GM23338 (cell line): ENCODE measurements at regions not wholly inside any gene's neighbourhood (a gene's known extent, or its start where the extent isn't known, plus 50 kb on each side); places are given as distances from the start of the nearest gene placed in this dataset.
"Not testable (repeated sequence)": the region's sequence is repeated elsewhere in the genome, so short reads cannot be mapped to it uniquely, and the experiment has no call there.

ENCODE experiments used
- ATAC-seq: fragments of 200-7000 bp; cut with Tn5 transposase; 3 replicates; pipeline ENCODE4 v1.9.1; 2020
- DNase-seq: peaks from one replicate; pipeline ENCODE4 v3.0.0-alpha.2; 2015; ENCODE audit warnings: low spot score
- H2AFZ ChIP-seq: fragments of 200-600 bp; sonication (generic); 2 replicates; pipeline ENCODE4 v1.8.0; 2016; ENCODE audit warnings: antibody characterized with exemption, mild to moderate bottlenecking, moderate library complexity
- H3F3A ChIP-seq: fragments of 200-600 bp; sonication (generic); replicated peaks from 2 replicates; pipeline ENCODE4 v1.8.0; 2017; ENCODE audit warnings: antibody characterized with exemption, mixed run types, low read depth
- H3K27ac ChIP-seq: fragments of 200-600 bp; sonication (generic); 2 replicates; pipeline ENCODE4 v1.6.1; 2016; ENCODE audit warnings: low read depth
- H3K27me3 ChIP-seq: fragments of 200-600 bp; sonication (generic); 2 replicates; pipeline ENCODE4 v1.8.0; 2016; ENCODE audit warnings: mild to moderate bottlenecking, mixed run types, moderate library complexity; ENCODE audit not compliant: insufficient read depth
- H3K36me3 ChIP-seq: fragments of 200-600 bp; sonication (generic); 2 replicates; pipeline ENCODE4 v1.8.0; 2016; ENCODE audit warnings: mild to moderate bottlenecking; ENCODE audit not compliant: insufficient read depth
- H3K4me1 ChIP-seq: fragments of 200-600 bp; sonication (generic); 2 replicates; pipeline ENCODE4 v1.8.0; 2016; ENCODE audit warnings: mild to moderate bottlenecking, moderate library complexity; ENCODE audit not compliant: insufficient read depth
- H3K4me2 ChIP-seq: fragments of 200-600 bp; sonication (generic); 2 replicates; pipeline ENCODE4 v1.7.1; 2017; ENCODE audit warnings: mixed run types
- H3K4me3 ChIP-seq: fragments of 200-600 bp; sonication (generic); 2 replicates; pipeline ENCODE4 v1.6.1; 2016; ENCODE audit warnings: mixed run types
- H3K79me2 ChIP-seq: fragments of 200-600 bp; sonication (generic); replicated peaks from 2 replicates; pipeline ENCODE4 v1.8.0; 2017; ENCODE audit warnings: mild to moderate bottlenecking; ENCODE audit not compliant: insufficient read depth
- H3K9me2 ChIP-seq: fragments of 200-600 bp; sonication (generic); 2 replicates; pipeline ENCODE4 v1.8.0; 2017; ENCODE audit not compliant: insufficient read depth
- H4K20me1 ChIP-seq: fragments of 200-600 bp; sonication (generic); replicated peaks from 2 replicates; pipeline ENCODE4 v1.8.0; 2017; ENCODE audit warnings: mild to moderate bottlenecking; ENCODE audit not compliant: insufficient read depth
- H3K27ac Mint-ChIP-seq: 2 replicates; pipeline ENCODE4 v1.8.0; 2020; ENCODE audit warnings: inconsistent platforms, mild to moderate bottlenecking, moderate library complexity, mixed read lengths
- H3K27me3 Mint-ChIP-seq: 3 replicates; pipeline ENCODE4 v1.8.0; 2022; ENCODE audit warnings: low read depth, mild to moderate bottlenecking, moderate library complexity, mixed read lengths, inconsistent platforms; ENCODE audit not compliant: insufficient read depth, poor library complexity
- H3K36me3 Mint-ChIP-seq: 3 replicates; pipeline ENCODE4 v1.8.0; 2021; ENCODE audit warnings: low read depth, mild to moderate bottlenecking, inconsistent platforms, moderate library complexity, mixed read lengths
- H3K4me1 Mint-ChIP-seq: 3 replicates; pipeline ENCODE4 v1.8.0; 2020; ENCODE audit warnings: mild to moderate bottlenecking, inconsistent platforms, mixed read lengths
- H3K4me3 Mint-ChIP-seq: 3 replicates; pipeline ENCODE4 v1.8.0; 2021; ENCODE audit warnings: moderate library complexity, mild to moderate bottlenecking, inconsistent platforms, mixed read lengths
- H3K9me3 Mint-ChIP-seq: 3 replicates; pipeline ENCODE4 v1.8.0; 2020; ENCODE audit warnings: moderate library complexity, mild to moderate bottlenecking, inconsistent platforms, mixed read lengths
- EZH2 ChIP-seq: fragments of 200-600 bp; sonication (generic); IDR thresholded peaks from one replicate; pipeline ENCODE4 v1.8.0; 2017; ENCODE audit warnings: antibody characterized with exemption, mild to moderate bottlenecking, low read depth; ENCODE audit not compliant: unreplicated experiment
- JUNB ChIP-seq: IDR thresholded peaks from one replicate; pipeline ENCODE4 v1.6.1; 2016; ENCODE audit warnings: antibody characterized with exemption; ENCODE audit not compliant: unreplicated experiment
- NANOG ChIP-seq: IDR thresholded peaks from 2 replicates; pipeline ENCODE4 v1.6.1; 2016; ENCODE audit warnings: antibody characterized with exemption, borderline replicate concordance
- POLR2AphosphoS5 ChIP-seq: IDR thresholded peaks from 2 replicates; pipeline ENCODE4 v1.6.1; 2016; ENCODE audit warnings: antibody characterized with exemption, low read depth
- STAT1 ChIP-seq: IDR thresholded peaks from one replicate; pipeline ENCODE4 v1.6.1; 2016; ENCODE audit warnings: antibody characterized with exemption; ENCODE audit not compliant: unreplicated experiment
- ZNF114 ChIP-seq: fragments of 250-450 bp; sonication (Bioruptor Pico); IDR thresholded peaks from 2 replicates; pipeline ENCODE4 v1.5.0; 2020; ENCODE audit warnings: mild to moderate bottlenecking, moderate library complexity
- ZNF331 ChIP-seq: fragments of 250-450 bp; sonication (Bioruptor Pico); IDR thresholded peaks from 2 replicates; pipeline ENCODE4 v1.5.0; 2020; ENCODE audit warnings: low read depth, mild to moderate bottlenecking, moderate library complexity
- TF ChIP-seq, protein P1 (sequence below): IDR thresholded peaks from one replicate; pipeline ENCODE4 v1.6.1; 2018; ENCODE audit warnings: antibody characterized with exemption; ENCODE audit not compliant: unreplicated experiment
- TF ChIP-seq, protein P2 (sequence below), 2 experiments: fragments of 200-600 bp in 1 of 2; sonication (generic) in 1 of 2; conservative IDR thresholded peaks; 2 replicates each; pipeline versions ENCODE4 v1.5.1 to v1.6.1; 2016 to 2017; ENCODE audit warnings: antibody characterized with exemption in 2 of 2, low read depth in 2 of 2, mild to moderate bottlenecking in 2 of 2, moderate library complexity in 1 of 2

DNA sequence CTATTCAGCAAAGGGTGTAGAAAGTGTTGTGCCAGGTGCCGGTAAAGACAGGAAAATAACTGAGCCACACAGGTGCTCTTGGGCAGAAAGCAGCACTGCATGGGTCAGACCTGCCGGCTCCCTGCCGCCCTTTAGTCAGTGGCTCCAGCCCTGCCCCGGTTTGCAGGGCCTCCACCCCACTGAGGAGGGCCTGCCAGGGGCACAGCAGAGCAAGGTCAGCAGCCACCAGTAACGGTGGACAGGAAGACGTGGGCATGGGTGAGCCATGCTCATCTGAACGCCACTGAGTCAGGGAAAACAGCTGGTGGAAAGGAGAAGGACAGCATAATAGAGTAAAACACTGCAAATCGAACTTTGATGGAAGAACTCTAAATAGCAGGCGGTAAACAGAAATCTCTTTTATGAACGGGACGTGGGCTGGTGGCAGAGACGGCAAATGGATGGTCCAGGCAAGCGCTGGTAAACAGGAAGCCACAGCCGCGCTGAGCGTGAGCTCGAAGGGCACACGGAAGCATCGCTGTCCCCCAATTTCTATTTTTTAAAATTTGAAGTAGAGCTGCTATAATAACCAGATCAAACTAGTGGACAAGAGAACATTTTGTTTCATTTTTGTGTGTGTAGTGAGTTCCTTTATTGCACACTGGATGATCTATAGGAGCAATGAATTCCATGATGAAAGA lies 141.8 kb upstream of the ALKAL2 start (continued):
- TF ChIP-seq, protein P1, sequence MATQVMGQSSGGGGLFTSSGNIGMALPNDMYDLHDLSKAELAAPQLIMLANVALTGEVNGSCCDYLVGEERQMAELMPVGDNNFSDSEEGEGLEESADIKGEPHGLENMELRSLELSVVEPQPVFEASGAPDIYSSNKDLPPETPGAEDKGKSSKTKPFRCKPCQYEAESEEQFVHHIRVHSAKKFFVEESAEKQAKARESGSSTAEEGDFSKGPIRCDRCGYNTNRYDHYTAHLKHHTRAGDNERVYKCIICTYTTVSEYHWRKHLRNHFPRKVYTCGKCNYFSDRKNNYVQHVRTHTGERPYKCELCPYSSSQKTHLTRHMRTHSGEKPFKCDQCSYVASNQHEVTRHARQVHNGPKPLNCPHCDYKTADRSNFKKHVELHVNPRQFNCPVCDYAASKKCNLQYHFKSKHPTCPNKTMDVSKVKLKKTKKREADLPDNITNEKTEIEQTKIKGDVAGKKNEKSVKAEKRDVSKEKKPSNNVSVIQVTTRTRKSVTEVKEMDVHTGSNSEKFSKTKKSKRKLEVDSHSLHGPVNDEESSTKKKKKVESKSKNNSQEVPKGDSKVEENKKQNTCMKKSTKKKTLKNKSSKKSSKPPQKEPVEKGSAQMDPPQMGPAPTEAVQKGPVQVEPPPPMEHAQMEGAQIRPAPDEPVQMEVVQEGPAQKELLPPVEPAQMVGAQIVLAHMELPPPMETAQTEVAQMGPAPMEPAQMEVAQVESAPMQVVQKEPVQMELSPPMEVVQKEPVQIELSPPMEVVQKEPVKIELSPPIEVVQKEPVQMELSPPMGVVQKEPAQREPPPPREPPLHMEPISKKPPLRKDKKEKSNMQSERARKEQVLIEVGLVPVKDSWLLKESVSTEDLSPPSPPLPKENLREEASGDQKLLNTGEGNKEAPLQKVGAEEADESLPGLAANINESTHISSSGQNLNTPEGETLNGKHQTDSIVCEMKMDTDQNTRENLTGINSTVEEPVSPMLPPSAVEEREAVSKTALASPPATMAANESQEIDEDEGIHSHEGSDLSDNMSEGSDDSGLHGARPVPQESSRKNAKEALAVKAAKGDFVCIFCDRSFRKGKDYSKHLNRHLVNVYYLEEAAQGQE, result no peak
- no peak for TF ChIP-seq POLR2AphosphoS5
- TF ChIP-seq ZNF114 (CRISPR knock-in tag), result no peak
- no peak for TF ChIP-seq EZH2
- no peak for TF ChIP-seq STAT1

DNA sequence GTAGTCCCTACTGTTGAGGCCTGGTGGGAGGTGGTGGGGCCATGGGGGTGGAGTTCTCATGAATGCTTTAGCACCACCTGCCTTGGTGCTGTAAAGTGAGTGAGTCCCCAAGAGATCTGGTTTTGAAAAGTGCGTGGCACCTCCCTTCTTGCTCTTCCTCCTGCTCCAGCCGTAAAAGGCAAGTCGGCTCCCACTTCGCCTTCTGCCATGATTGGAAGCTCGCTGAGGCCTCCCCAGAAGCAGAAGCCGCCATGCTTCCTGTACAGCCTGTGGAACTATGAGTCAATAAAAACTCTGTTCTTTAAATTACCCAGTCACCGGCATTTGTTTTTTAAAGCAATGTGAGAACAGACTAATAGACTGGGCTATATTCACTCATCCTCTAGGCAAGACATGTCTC lies 141.3 kb upstream of the ALKAL2 start:
- H3K4me3 ChIP-seq, result no peak overlapping the region
- no peaks in the 10 kb centered on the region for H3K27me3 ChIP-seq
- H3K4me2 ChIP-seq, result no peak overlapping the region
- H3K27ac Mint-ChIP-seq, result no peak overlapping the region
- H3K4me3 Mint-ChIP-seq, result no peak overlapping the region
- H3K9me3 Mint-ChIP-seq, result no peaks in the 10 kb centered on the region; the same call in 2 of the 3 replicates
- no peak overlapping the region for H3K27ac ChIP-seq
- no peaks in the 10 kb centered on the region for H3K9me2 ChIP-seq
- peaks cover 6% of the 10 kb centered on the region; the same call in 1 of the 2 replicates for H3K4me1 ChIP-seq
- ATAC-seq (no peak), DNase-seq (no peak)
- H3F3A ChIP-seq, result no peaks in the 10 kb centered on the region
- no peaks in the 10 kb centered on the region for H3K36me3 Mint-ChIP-seq
- peaks cover 5% of the 10 kb centered on the region for H3K27me3 Mint-ChIP-seq
- no peaks in the 10 kb centered on the region for H3K79me2 ChIP-seq
- H3K4me1 Mint-ChIP-seq, result peaks cover 20% of the 10 kb centered on the region
- no peaks in the 10 kb centered on the region for H4K20me1 ChIP-seq
- H3K36me3 ChIP-seq, result no peaks in the 10 kb centered on the region
- no peak for TF ChIP-seq ZNF114 (CRISPR knock-in tag)
- no peak for TF ChIP-seq JUNB
- no peak for TF ChIP-seq ZNF331
- TF ChIP-seq STAT1, result no peak
- no peak for TF ChIP-seq NANOG
- no peak for TF ChIP-seq EZH2
- H2AFZ ChIP-seq, result no peak overlapping the region

DNA sequence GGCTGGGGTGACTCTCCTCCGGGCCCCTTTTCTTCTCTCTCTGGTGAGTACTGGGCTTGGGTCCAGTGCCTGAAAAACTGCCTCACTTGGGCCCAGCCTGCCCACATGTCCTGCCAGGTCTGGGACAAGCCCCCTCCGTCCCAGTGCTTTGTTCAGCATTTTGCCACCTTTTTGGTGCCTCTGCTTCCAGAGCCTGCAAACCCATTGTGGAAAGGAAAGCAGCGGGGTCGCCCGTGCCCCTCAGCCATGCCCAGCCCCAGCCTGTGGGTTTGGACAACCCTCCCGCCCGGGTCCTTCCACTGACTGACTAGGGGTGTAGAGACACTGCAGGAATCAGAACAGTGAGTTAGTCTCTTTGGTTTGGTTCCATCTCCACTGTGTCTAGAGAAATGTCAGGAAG lies 140.7 kb upstream of the ALKAL2 start:
- no peak for TF ChIP-seq ZNF114 (CRISPR knock-in tag)
- TF ChIP-seq, protein P2, sequence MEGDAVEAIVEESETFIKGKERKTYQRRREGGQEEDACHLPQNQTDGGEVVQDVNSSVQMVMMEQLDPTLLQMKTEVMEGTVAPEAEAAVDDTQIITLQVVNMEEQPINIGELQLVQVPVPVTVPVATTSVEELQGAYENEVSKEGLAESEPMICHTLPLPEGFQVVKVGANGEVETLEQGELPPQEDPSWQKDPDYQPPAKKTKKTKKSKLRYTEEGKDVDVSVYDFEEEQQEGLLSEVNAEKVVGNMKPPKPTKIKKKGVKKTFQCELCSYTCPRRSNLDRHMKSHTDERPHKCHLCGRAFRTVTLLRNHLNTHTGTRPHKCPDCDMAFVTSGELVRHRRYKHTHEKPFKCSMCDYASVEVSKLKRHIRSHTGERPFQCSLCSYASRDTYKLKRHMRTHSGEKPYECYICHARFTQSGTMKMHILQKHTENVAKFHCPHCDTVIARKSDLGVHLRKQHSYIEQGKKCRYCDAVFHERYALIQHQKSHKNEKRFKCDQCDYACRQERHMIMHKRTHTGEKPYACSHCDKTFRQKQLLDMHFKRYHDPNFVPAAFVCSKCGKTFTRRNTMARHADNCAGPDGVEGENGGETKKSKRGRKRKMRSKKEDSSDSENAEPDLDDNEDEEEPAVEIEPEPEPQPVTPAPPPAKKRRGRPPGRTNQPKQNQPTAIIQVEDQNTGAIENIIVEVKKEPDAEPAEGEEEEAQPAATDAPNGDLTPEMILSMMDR (conservative IDR thresholded peaks at IDR 0.05; ENCODE audit: low read depth in 2 of 2), result no peak
- no peak for TF ChIP-seq POLR2AphosphoS5
- TF ChIP-seq, protein P1, result no peak
- H3K27ac Mint-ChIP-seq, result no peak overlapping the region
- Histone ChIP-seq H4K20me1 (no peaks in the 10 kb centered on the region), H3F3A (no peaks in the 10 kb centered on the region), H2AFZ (no peak overlapping the region), H3K36me3 (no peaks in the 10 kb centered on the region), H3K27me3 (no peaks in the 10 kb centered on the region), H3K4me1 (peaks cover 6% of the 10 kb centered on the region; the same call in 1 of the 2 replicates), H3K27ac (no peak overlapping the region), H3K4me2 (no peak overlapping the region), H3K9me2 (no peaks in the 10 kb centered on the region), H3K4me3 (no peak overlapping the region), H3K79me2 (no peaks in the 10 kb centered on the region)
- H3K36me3 Mint-ChIP-seq, result no peaks in the 10 kb centered on the region
- peaks cover 17% of the 10 kb centered on the region for H3K4me1 Mint-ChIP-seq
- no peaks in the 10 kb centered on the region; the same call in 2 of the 3 replicates for H3K9me3 Mint-ChIP-seq
- DNase-seq (no peak), ATAC-seq (no peak)
- no peak overlapping the region for H3K4me3 Mint-ChIP-seq
- H3K27me3 Mint-ChIP-seq, result peaks cover 5% of the 10 kb centered on the region

DNA sequence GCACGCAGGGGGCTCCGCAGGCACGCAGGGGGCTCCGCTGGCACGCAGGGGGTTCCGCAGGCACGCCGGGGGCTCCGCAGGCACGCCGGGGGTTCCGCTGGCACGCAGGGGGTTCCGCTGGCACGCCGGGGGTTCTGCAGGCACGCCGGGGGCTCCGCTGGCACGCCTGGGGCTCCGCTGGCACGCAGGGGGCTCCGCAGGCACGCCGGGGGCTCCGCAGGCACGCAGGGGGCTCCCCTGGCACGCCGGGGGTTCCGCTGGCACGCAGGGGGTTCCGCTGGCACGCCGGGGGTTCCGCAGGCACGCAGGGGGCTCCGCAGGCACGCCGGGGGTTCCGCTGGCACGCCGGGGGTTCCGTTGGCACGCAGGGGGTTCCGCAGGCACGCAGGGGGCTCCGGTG lies 138.8 kb upstream of the ALKAL2 start:
- not testable (repeated sequence) for H3K4me1 ChIP-seq, H4K20me1 ChIP-seq

More for the DNA sequence above, 138.8 kb upstream of the ALKAL2 start:
- H3F3A ChIP-seq, ATAC-seq, H3K79me2 ChIP-seq, H2AFZ ChIP-seq, H3K36me3 Mint-ChIP-seq, H3K4me2 ChIP-seq, H3K9me3 Mint-ChIP-seq, H3K4me3 Mint-ChIP-seq, H3K36me3 ChIP-seq, H3K27me3 Mint-ChIP-seq, H3K4me3 ChIP-seq, DNase-seq, H3K27ac ChIP-seq, H3K27ac Mint-ChIP-seq, H3K4me1 Mint-ChIP-seq, H3K9me2 ChIP-seq, H3K27me3 ChIP-seq: not testable (repeated sequence)
